C4-2B (cell line): ENCODE measurements at regions not wholly inside any gene's neighbourhood (a gene's known extent, or its start where the extent isn't known, plus 50 kb on each side); places are given as distances from the start of the nearest gene placed in this dataset.
"Not testable (repeated sequence)": the region's sequence is repeated elsewhere in the genome, so short reads cannot be mapped to it uniquely, and the experiment has no call there.

Experiments used
- ZFX ChIP-seq: fragments of 450-650 bp; IDR thresholded peaks from 2 replicates; pipeline ENCODE4 v1.6.1; 2017
- TF ChIP-seq, protein P1 (sequence below): fragments of 450-650 bp; conservative IDR thresholded peaks from 2 replicates; pipeline ENCODE4 v1.5.1; 2017; ENCODE audit warnings: mild to moderate bottlenecking

GRCh38 chr12:119934780-119935179 lies 54.3 kb upstream of the BICDL1 start:
- TF ChIP-seq, protein P1, sequence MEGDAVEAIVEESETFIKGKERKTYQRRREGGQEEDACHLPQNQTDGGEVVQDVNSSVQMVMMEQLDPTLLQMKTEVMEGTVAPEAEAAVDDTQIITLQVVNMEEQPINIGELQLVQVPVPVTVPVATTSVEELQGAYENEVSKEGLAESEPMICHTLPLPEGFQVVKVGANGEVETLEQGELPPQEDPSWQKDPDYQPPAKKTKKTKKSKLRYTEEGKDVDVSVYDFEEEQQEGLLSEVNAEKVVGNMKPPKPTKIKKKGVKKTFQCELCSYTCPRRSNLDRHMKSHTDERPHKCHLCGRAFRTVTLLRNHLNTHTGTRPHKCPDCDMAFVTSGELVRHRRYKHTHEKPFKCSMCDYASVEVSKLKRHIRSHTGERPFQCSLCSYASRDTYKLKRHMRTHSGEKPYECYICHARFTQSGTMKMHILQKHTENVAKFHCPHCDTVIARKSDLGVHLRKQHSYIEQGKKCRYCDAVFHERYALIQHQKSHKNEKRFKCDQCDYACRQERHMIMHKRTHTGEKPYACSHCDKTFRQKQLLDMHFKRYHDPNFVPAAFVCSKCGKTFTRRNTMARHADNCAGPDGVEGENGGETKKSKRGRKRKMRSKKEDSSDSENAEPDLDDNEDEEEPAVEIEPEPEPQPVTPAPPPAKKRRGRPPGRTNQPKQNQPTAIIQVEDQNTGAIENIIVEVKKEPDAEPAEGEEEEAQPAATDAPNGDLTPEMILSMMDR, result not testable (repeated sequence)
- TF ChIP-seq ZFX, result not testable (repeated sequence)
